ENCODE measurements at regions not wholly inside any gene's neighbourhood (a gene's known extent, or its start where the extent isn't known, plus 50 kb on each side); places are given as distances from the start of the nearest gene placed in this dataset.

GRCh38 chr14:82390586-82390985, 856.9 kb upstream of the SEL1L start:
- H3K9ac ChIP-seq (ENCODE audit: low read length): no peak overlapping the region
- no peaks in the 10 kb centered on the region for H3K9me2 ChIP-seq (ENCODE audit: low read depth, low read length)
- H3K79me2 ChIP-seq (ENCODE audit: insufficient read depth, low read length): no peaks in the 10 kb centered on the region
- H3K27ac ChIP-seq (ENCODE audit: low read depth, low read length, poor library complexity, severe bottlenecking): no peak overlapping the region
- H3K36me3 ChIP-seq (ENCODE audit: insufficient read depth, low read length): no peaks in the 10 kb centered on the region
- H3K4me2 ChIP-seq (ENCODE audit: low read length): no peak overlapping the region
- H3F3A ChIP-seq (ENCODE audit: insufficient read depth, low read length): no peaks in the 10 kb centered on the region
- TF ChIP-seq CTCF (IDR thresholded peaks at IDR 0.05; ENCODE audit: low read length) (no peak), EZH2 (IDR thresholded peaks at IDR 0.05; ENCODE audit: borderline replicate concordance, low read length) (no peak)
- H3K4me1 ChIP-seq (ENCODE audit: insufficient read depth, low read length, severe bottlenecking): no peaks in the 10 kb centered on the region
- H2AFZ ChIP-seq (ENCODE audit: low read length): no peak overlapping the region
- no peaks in the 10 kb centered on the region for H3K27me3 ChIP-seq (ENCODE audit: insufficient read depth, low read length)
- no peaks in the 10 kb centered on the region for H4K20me1 ChIP-seq (ENCODE audit: insufficient read depth, low read length)
- no peaks in the 10 kb centered on the region for H3K9me3 ChIP-seq (ENCODE audit: low read length)
- no peak overlapping the region for H3K4me3 ChIP-seq (ENCODE audit: low read depth, low read length, poor library complexity, severe bottlenecking)

- no peaks in the 10 kb centered on the region for H3K9me3 ChIP-seq (ENCODE audit: low read length)
- H4K20me1 ChIP-seq (ENCODE audit: insufficient read depth, low read length): no peaks in the 10 kb centered on the region
- no peaks in the 10 kb centered on the region for H3K27me3 ChIP-seq (ENCODE audit: insufficient read depth, low read length)
- H2AFZ ChIP-seq (ENCODE audit: low read length): no peak overlapping the region
- no peaks in the 10 kb centered on the region for H3K79me2 ChIP-seq (ENCODE audit: insufficient read depth, low read length)
- H3K36me3 ChIP-seq (ENCODE audit: insufficient read depth, low read length): no peaks in the 10 kb centered on the region
- no peaks in the 10 kb centered on the region for H3K4me1 ChIP-seq (ENCODE audit: insufficient read depth, low read length, severe bottlenecking)
- no peak overlapping the region for H3K4me3 ChIP-seq (ENCODE audit: low read depth, low read length, poor library complexity, severe bottlenecking)
- no peak for TF ChIP-seq EZH2 (IDR thresholded peaks at IDR 0.05; ENCODE audit: borderline replicate concordance, low read length)
- no peak for TF ChIP-seq CTCF (IDR thresholded peaks at IDR 0.05; ENCODE audit: low read length)
- no peak overlapping the region for H3K27ac ChIP-seq (ENCODE audit: low read depth, low read length, poor library complexity, severe bottlenecking)
- H3K9ac ChIP-seq (ENCODE audit: low read length): no peak overlapping the region
- H3K9me2 ChIP-seq (ENCODE audit: low read depth, low read length): no peaks in the 10 kb centered on the region
- H3K4me2 ChIP-seq (ENCODE audit: low read length): no peak overlapping the region
- H3F3A ChIP-seq (ENCODE audit: insufficient read depth, low read length): no peaks in the 10 kb centered on the region
These were observed 861.3 kb upstream of the SEL1L start for GRCh38 chr14:82394916-82395315.

GRCh38 chr14:82398256-82398655, 864.6 kb upstream of the SEL1L start:
- H3K27ac ChIP-seq (ENCODE audit: low read depth, low read length, poor library complexity, severe bottlenecking): no peak overlapping the region
- no peak overlapping the region for H3K9ac ChIP-seq (ENCODE audit: low read length)
- H3K79me2 ChIP-seq (ENCODE audit: insufficient read depth, low read length): no peaks in the 10 kb centered on the region
- no peaks in the 10 kb centered on the region for H3F3A ChIP-seq (ENCODE audit: insufficient read depth, low read length)
- H2AFZ ChIP-seq (ENCODE audit: low read length): no peak overlapping the region
- no peaks in the 10 kb centered on the region for H3K9me3 ChIP-seq (ENCODE audit: low read length)
- no peaks in the 10 kb centered on the region for H4K20me1 ChIP-seq (ENCODE audit: insufficient read depth, low read length)
- H3K4me2 ChIP-seq (ENCODE audit: low read length): no peak overlapping the region
- no peaks in the 10 kb centered on the region for H3K36me3 ChIP-seq (ENCODE audit: insufficient read depth, low read length)
- TF ChIP-seq EZH2 (IDR thresholded peaks at IDR 0.05; ENCODE audit: borderline replicate concordance, low read length): no peak
- no peak for TF ChIP-seq CTCF (IDR thresholded peaks at IDR 0.05; ENCODE audit: low read length)
- H3K4me3 ChIP-seq (ENCODE audit: low read depth, low read length, poor library complexity, severe bottlenecking): no peak overlapping the region
- H3K4me1 ChIP-seq (ENCODE audit: insufficient read depth, low read length, severe bottlenecking): no peaks in the 10 kb centered on the region
- no peaks in the 10 kb centered on the region for H3K27me3 ChIP-seq (ENCODE audit: insufficient read depth, low read length)
- no peaks in the 10 kb centered on the region for H3K9me2 ChIP-seq (ENCODE audit: low read depth, low read length)
